SK-N-SH treated with all-trans-retinoic acid at 6 μM for 48 hours (cell line): ENCODE measurements at regions not wholly inside any gene's neighbourhood (a gene's known extent, or its start where the extent isn't known, plus 50 kb on each side); places are given as distances from the start of the nearest gene placed in this dataset.

Experiments used
- ATAC-seq: fragments of 200-7000 bp; cut with Tn5 transposase; 3 replicates; pipeline ENCODE4 v1.9.1; 2020; ENCODE audit warnings: mild to moderate bottlenecking, moderate library complexity
- ARNTL ChIP-seq: fragments of 450-650 bp; formaldehyde crosslinking; IDR thresholded peaks from 2 replicates; pipeline ENCODE4 v1.5.0; 2020; ENCODE audit warnings: low read depth, mild to moderate bottlenecking, moderate library complexity, borderline replicate concordance
- BACH2 ChIP-seq: fragments of 250-450 bp; sonication (Bioruptor Pico); IDR thresholded peaks from 2 replicates; pipeline ENCODE4 v1.9.0; 2021; ENCODE audit warnings: mild to moderate bottlenecking, borderline replicate concordance
- CSDC2 ChIP-seq: fragments of 250-450 bp; sonication (Bioruptor Pico); IDR thresholded peaks from 2 replicates; pipeline ENCODE4 v1.5.0; 2020; ENCODE audit warnings: mild to moderate bottlenecking, moderate library complexity
- ESRRG ChIP-seq: fragments of 250-450 bp; sonication (Bioruptor Pico); IDR thresholded peaks from 2 replicates; pipeline ENCODE4 v1.6.1; 2021; ENCODE audit warnings: mild to moderate bottlenecking
- ISL1 ChIP-seq: fragments of 250-450 bp; sonication (Bioruptor Pico); IDR thresholded peaks from 2 replicates; pipeline ENCODE4 v2.1.2; 2022; ENCODE audit warnings: mild to moderate bottlenecking, moderate library complexity
- OSR1 ChIP-seq: fragments of 250-450 bp; sonication (Bioruptor Pico); IDR thresholded peaks from 2 replicates; pipeline ENCODE4 v1.8.0; 2022; ENCODE audit warnings: moderate library complexity, mild to moderate bottlenecking, inconsistent platforms
- PPARA ChIP-seq: fragments of 250-450 bp; sonication (Bioruptor Pico); IDR thresholded peaks from 2 replicates; pipeline ENCODE4 v1.5.0; 2020; ENCODE audit warnings: mild to moderate bottlenecking, borderline replicate concordance
- RARB ChIP-seq: fragments of 250-450 bp; sonication (Bioruptor Pico); IDR thresholded peaks from 2 replicates; pipeline ENCODE4 v1.8.0; 2021; ENCODE audit warnings: mild to moderate bottlenecking, moderate library complexity
- TCF4 ChIP-seq: fragments of 250-450 bp; sonication (Bioruptor Pico); IDR thresholded peaks from 2 replicates; pipeline ENCODE4 v1.8.0; 2021; ENCODE audit warnings: mild to moderate bottlenecking, moderate library complexity, borderline replicate concordance
- TOX ChIP-seq: fragments of 250-450 bp; sonication (Bioruptor Pico); IDR thresholded peaks from 2 replicates; pipeline ENCODE4 v1.8.0; 2021; ENCODE audit warnings: mild to moderate bottlenecking, moderate library complexity, borderline replicate concordance
- ZFP3 ChIP-seq: fragments of 250-450 bp; sonication (Bioruptor Pico); IDR thresholded peaks from 2 replicates; pipeline ENCODE4 v1.5.0; 2020; ENCODE audit warnings: mild to moderate bottlenecking, moderate library complexity
- ZNF565 ChIP-seq: fragments of 450-650 bp; formaldehyde crosslinking; conservative IDR thresholded peaks from 2 replicates; pipeline ENCODE4 v1.5.0; 2020; ENCODE audit warnings: low read depth, mild to moderate bottlenecking, moderate library complexity
- ZNF70 ChIP-seq: fragments of 450-650 bp; formaldehyde crosslinking; IDR thresholded peaks from 2 replicates; pipeline ENCODE4 v1.5.0; 2020; ENCODE audit warnings: mild to moderate bottlenecking, moderate library complexity
- ZNF8 ChIP-seq: fragments of 450-650 bp; formaldehyde crosslinking; IDR thresholded peaks from 2 replicates; pipeline ENCODE4 v1.5.0; 2020; ENCODE audit warnings: mild to moderate bottlenecking, moderate library complexity
- TF ChIP-seq, protein P1 (sequence below): fragments of 250-450 bp; sonication (Bioruptor Pico); IDR thresholded peaks from 2 replicates; pipeline ENCODE4 v1.8.0; 2020; ENCODE audit warnings: mild to moderate bottlenecking, moderate library complexity, borderline replicate concordance
- TF ChIP-seq, protein P2 (sequence below): fragments of 250-450 bp; sonication (Bioruptor Pico); IDR thresholded peaks from 2 replicates; pipeline ENCODE4 v1.5.1; 2021; ENCODE audit warnings: mild to moderate bottlenecking, moderate library complexity
- TF ChIP-seq, protein P3 (sequence below): fragments of 250-450 bp; sonication (Bioruptor Pico); IDR thresholded peaks from 2 replicates; pipeline ENCODE4 v1.8.0; 2021; ENCODE audit warnings: low read depth, mild to moderate bottlenecking, moderate library complexity, borderline replicate concordance
- TF ChIP-seq, protein P4 (sequence below): fragments of 250-450 bp; sonication (Bioruptor Pico); IDR thresholded peaks from 2 replicates; pipeline ENCODE4 v1.5.0; 2020; ENCODE audit warnings: mild to moderate bottlenecking, moderate library complexity
- TF ChIP-seq, protein P5 (sequence below): fragments of 250-450 bp; sonication (Bioruptor Pico); IDR thresholded peaks from 2 replicates; pipeline ENCODE4 v1.5.1; 2020; ENCODE audit warnings: low read depth, mild to moderate bottlenecking, moderate library complexity

DNA sequence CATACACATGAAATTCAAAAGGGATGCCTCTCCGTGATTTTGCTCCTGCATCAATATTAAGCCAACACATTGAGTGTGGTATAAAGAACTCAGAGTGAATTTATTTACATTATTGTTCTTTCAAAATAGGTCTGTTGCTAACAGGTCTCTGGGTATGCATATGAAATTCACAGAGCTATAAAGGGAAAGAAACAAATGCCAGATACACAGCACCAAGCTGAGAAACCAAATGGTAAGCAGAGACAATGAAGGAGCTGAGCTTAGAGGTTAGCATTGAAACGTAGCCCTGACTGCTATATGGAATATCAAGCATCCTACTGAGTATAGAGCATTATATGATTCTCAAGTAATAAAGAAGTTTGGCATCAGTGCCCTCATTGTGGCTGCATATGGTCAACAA, 712.9 kb downstream of the NSUN3 start:
- no peak for ATAC-seq
- TF ChIP-seq TOX (CRISPR knock-in tag): no peak
- no peak for TF ChIP-seq ISL1 (CRISPR knock-in tag)
- TF ChIP-seq OSR1: no peak
- no peak for TF ChIP-seq ZNF70 (CRISPR knock-in tag)
- no peak for TF ChIP-seq CSDC2
- TF ChIP-seq PPARA (CRISPR knock-in tag): no peak
- TF ChIP-seq, protein P1, sequence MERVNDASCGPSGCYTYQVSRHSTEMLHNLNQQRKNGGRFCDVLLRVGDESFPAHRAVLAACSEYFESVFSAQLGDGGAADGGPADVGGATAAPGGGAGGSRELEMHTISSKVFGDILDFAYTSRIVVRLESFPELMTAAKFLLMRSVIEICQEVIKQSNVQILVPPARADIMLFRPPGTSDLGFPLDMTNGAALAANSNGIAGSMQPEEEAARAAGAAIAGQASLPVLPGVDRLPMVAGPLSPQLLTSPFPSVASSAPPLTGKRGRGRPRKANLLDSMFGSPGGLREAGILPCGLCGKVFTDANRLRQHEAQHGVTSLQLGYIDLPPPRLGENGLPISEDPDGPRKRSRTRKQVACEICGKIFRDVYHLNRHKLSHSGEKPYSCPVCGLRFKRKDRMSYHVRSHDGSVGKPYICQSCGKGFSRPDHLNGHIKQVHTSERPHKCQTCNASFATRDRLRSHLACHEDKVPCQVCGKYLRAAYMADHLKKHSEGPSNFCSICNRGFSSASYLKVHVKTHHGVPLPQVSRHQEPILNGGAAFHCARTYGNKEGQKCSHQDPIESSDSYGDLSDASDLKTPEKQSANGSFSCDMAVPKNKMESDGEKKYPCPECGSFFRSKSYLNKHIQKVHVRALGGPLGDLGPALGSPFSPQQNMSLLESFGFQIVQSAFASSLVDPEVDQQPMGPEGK (CRISPR knock-in tag): no peak
- TF ChIP-seq, protein P2, sequence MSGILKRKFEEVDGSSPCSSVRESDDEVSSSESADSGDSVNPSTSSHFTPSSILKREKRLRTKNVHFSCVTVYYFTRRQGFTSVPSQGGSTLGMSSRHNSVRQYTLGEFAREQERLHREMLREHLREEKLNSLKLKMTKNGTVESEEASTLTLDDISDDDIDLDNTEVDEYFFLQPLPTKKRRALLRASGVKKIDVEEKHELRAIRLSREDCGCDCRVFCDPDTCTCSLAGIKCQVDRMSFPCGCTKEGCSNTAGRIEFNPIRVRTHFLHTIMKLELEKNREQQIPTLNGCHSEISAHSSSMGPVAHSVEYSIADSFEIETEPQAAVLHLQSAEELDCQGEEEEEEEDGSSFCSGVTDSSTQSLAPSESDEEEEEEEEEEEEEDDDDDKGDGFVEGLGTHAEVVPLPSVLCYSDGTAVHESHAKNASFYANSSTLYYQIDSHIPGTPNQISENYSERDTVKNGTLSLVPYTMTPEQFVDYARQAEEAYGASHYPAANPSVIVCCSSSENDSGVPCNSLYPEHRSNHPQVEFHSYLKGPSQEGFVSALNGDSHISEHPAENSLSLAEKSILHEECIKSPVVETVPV (CRISPR knock-in tag): no peak
- TF ChIP-seq BACH2: no peak
- TF ChIP-seq RARB (CRISPR knock-in tag): no peak
- no peak for TF ChIP-seq ARNTL (CRISPR knock-in tag)
- no peak for TF ChIP-seq TCF4 (CRISPR knock-in tag)
- TF ChIP-seq ESRRG (CRISPR knock-in tag): no peak
- TF ChIP-seq, protein P3, sequence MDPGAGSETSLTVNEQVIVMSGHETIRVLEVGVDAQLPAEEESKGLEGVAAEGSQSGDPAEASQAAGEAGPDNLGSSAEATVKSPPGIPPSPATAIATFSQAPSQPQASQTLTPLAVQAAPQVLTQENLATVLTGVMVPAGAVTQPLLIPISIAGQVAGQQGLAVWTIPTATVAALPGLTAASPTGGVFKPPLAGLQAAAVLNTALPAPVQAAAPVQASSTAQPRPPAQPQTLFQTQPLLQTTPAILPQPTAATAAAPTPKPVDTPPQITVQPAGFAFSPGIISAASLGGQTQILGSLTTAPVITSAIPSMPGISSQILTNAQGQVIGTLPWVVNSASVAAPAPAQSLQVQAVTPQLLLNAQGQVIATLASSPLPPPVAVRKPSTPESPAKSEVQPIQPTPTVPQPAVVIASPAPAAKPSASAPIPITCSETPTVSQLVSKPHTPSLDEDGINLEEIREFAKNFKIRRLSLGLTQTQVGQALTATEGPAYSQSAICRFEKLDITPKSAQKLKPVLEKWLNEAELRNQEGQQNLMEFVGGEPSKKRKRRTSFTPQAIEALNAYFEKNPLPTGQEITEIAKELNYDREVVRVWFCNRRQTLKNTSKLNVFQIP (CRISPR knock-in tag): no peak
- no peak for TF ChIP-seq ZFP3 (CRISPR knock-in tag)

DNA sequence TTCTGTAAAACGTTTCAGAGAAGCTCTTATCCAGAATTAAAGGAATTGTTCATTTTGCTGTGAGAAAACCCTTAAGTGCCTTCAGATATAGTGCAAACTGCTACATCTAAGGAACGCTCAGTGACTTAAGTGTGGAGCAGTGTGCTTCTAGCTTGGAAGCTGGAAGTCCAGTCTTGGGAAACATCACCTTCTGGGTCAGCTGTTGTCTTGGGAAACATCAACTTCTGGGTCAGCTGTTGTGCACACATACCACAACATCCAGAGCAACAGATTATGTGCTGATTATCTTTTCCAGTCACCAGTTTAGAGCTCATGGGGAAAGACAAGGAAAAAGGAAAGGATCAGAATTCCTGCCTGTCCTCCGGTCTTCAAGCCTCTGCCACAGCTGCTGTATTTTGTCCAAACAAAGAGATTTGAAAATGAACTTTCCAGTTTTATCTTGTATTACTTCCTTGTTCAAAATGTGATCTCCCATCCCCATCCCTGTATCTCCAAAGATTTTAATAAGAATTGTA, 713.6 kb downstream of the NSUN3 start:
- TF ChIP-seq ISL1 (CRISPR knock-in tag): no peak
- no peak for TF ChIP-seq TOX (CRISPR knock-in tag)
- no peak for TF ChIP-seq ESRRG (CRISPR knock-in tag)
- TF ChIP-seq TCF4 (CRISPR knock-in tag): no peak
- TF ChIP-seq OSR1: no peak
- TF ChIP-seq BACH2: no peak
- TF ChIP-seq, protein P3 (CRISPR knock-in tag): no peak
- TF ChIP-seq PPARA (CRISPR knock-in tag): no peak
- TF ChIP-seq ZNF565 (CRISPR knock-in tag): no peak
- TF ChIP-seq ZFP3 (CRISPR knock-in tag): no peak
- TF ChIP-seq, protein P4, sequence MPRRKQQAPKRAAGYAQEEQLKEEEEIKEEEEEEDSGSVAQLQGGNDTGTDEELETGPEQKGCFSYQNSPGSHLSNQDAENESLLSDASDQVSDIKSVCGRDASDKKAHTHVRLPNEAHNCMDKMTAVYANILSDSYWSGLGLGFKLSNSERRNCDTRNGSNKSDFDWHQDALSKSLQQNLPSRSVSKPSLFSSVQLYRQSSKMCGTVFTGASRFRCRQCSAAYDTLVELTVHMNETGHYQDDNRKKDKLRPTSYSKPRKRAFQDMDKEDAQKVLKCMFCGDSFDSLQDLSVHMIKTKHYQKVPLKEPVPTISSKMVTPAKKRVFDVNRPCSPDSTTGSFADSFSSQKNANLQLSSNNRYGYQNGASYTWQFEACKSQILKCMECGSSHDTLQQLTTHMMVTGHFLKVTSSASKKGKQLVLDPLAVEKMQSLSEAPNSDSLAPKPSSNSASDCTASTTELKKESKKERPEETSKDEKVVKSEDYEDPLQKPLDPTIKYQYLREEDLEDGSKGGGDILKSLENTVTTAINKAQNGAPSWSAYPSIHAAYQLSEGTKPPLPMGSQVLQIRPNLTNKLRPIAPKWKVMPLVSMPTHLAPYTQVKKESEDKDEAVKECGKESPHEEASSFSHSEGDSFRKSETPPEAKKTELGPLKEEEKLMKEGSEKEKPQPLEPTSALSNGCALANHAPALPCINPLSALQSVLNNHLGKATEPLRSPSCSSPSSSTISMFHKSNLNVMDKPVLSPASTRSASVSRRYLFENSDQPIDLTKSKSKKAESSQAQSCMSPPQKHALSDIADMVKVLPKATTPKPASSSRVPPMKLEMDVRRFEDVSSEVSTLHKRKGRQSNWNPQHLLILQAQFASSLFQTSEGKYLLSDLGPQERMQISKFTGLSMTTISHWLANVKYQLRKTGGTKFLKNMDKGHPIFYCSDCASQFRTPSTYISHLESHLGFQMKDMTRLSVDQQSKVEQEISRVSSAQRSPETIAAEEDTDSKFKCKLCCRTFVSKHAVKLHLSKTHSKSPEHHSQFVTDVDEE: no peak
- TF ChIP-seq ZNF8 (CRISPR knock-in tag): no peak
- no peak for TF ChIP-seq ZNF70 (CRISPR knock-in tag)
- TF ChIP-seq, protein P5, sequence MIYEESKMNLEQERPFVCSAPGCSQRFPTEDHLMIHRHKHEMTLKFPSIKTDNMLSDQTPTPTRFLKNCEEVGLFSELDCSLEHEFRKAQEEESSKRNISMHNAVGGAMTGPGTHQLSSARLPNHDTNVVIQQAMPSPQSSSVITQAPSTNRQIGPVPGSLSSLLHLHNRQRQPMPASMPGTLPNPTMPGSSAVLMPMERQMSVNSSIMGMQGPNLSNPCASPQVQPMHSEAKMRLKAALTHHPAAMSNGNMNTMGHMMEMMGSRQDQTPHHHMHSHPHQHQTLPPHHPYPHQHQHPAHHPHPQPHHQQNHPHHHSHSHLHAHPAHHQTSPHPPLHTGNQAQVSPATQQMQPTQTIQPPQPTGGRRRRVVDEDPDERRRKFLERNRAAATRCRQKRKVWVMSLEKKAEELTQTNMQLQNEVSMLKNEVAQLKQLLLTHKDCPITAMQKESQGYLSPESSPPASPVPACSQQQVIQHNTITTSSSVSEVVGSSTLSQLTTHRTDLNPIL (CRISPR knock-in tag): no peak
- ATAC-seq: no peak
